Endodermal cell (in vitro differentiated cells): ENCODE measurements at regions not wholly inside any gene's neighbourhood (a gene's known extent, or its start where the extent isn't known, plus 50 kb on each side); places are given as distances from the start of the nearest gene placed in this dataset.

Experiments used
- DNase-seq: peaks from one replicate; pipeline ENCODE4 v3.0.0-alpha.2; 2017
- H3K27ac ChIP-seq: 2 replicates; pipeline ENCODE4 v1.5.1; 2013; ENCODE audit warnings: mild to moderate bottlenecking, low read depth, low read length, moderate library complexity
- H3K27me3 ChIP-seq: 2 replicates; pipeline ENCODE4 v1.6.1; 2013; ENCODE audit warnings: mild to moderate bottlenecking, low read length, moderate library complexity; ENCODE audit not compliant: insufficient read depth, control insufficient read depth, poor library complexity, severe bottlenecking
- H3K36me3 ChIP-seq: 2 replicates; pipeline ENCODE4 v1.7.0; 2013; ENCODE audit warnings: mild to moderate bottlenecking, low read length, moderate library complexity; ENCODE audit not compliant: control insufficient read depth, insufficient read depth
- H3K4me1 ChIP-seq: one replicate; pipeline ENCODE4 v1.7.0; 2013; ENCODE audit warnings: low read length; ENCODE audit not compliant: control insufficient read depth, insufficient read depth
- H3K4me3 ChIP-seq: 2 replicates; pipeline ENCODE4 v1.5.1; 2013; ENCODE audit warnings: mild to moderate bottlenecking, low read length, moderate library complexity
- H3K9ac ChIP-seq: 2 replicates; pipeline ENCODE4 v1.6.1; 2013; ENCODE audit warnings: mild to moderate bottlenecking, low read length, moderate library complexity; ENCODE audit not compliant: poor library complexity, severe bottlenecking; ENCODE audit errors: extremely low read depth
- H3K9me3 ChIP-seq: 2 replicates; pipeline ENCODE4 v1.6.1; 2013; ENCODE audit warnings: mild to moderate bottlenecking, low read length, moderate library complexity; ENCODE audit not compliant: control insufficient read depth
- H3K27ac Mint-ChIP-seq: 2 replicates; pipeline ENCODE4 v1.8.0; 2020; ENCODE audit warnings: mixed read lengths
- H3K27me3 Mint-ChIP-seq: 2 replicates; pipeline ENCODE4 v1.8.0; 2021; ENCODE audit warnings: mild to moderate bottlenecking, mixed read lengths; ENCODE audit not compliant: insufficient read depth
- H3K36me3 Mint-ChIP-seq: 2 replicates; pipeline ENCODE4 v1.8.0; 2020; ENCODE audit warnings: low read depth, mixed read lengths
- H3K4me1 Mint-ChIP-seq: 2 replicates; pipeline ENCODE4 v1.8.0; 2020; ENCODE audit warnings: mixed read lengths
- H3K4me3 Mint-ChIP-seq: 2 replicates; pipeline ENCODE4 v1.8.0; 2020; ENCODE audit warnings: mild to moderate bottlenecking, moderate library complexity, mixed read lengths
- H3K9me3 Mint-ChIP-seq: 2 replicates; pipeline ENCODE4 v1.8.0; 2020; ENCODE audit warnings: mild to moderate bottlenecking, mixed read lengths
- CTCF ChIP-seq: fragments of 200-600 bp; sonication (generic); conservative IDR thresholded peaks from 2 replicates; pipeline ENCODE4 v1.5.0; 2021; ENCODE audit warnings: antibody characterized with exemption, mild to moderate bottlenecking
- WGBS, 2 experiments: methylation state at CpG; one replicate each; pipeline versions ENCODE4 v1.1.5 to v1.1.7; 2013; ENCODE audit warnings: missing lambda C conversion rate in 2 of 2, mixed read lengths in 1 of 2; ENCODE audit not compliant: insufficient coverage in 1 of 2, insufficient read length in 1 of 2; 5-methylcytosine and 5-hydroxymethylcytosine counted together

DNA sequence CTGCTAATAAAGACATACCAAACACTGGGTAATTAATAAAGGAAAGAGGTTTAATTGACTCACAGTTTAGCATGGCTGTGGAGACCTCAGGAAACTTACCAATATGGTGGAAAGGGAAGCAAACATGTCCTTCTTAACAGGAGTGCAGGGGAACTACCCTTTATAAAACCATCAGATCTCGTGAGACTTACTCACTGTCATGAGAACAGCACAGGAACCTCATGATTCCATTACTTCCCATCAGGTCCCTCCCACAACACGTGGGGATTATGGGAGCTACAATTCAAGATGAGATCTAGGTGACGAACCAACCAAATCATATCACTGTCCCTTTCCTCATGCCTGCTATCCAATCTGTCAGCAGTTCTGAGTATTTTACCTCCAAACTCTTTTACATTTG lies 586.7 kb downstream of the TDRD15 start:
- H3K9ac ChIP-seq, result no peak overlapping the region
- Mint-ChIP-seq H3K9me3 (no peaks in the 10 kb centered on the region), H3K36me3 (no peaks in the 10 kb centered on the region), H3K27ac (no peak overlapping the region), H3K4me1 (no peaks in the 10 kb centered on the region), H3K4me3 (no peak overlapping the region), H3K27me3 (no peaks in the 10 kb centered on the region)
- H3K4me1 ChIP-seq, result no peaks in the 10 kb centered on the region
- no peak for DNase-seq
- H3K9me3 ChIP-seq, result no peaks in the 10 kb centered on the region
- no peak overlapping the region for H3K4me3 ChIP-seq
- H3K27me3 ChIP-seq, result no peaks in the 10 kb centered on the region
- no peak overlapping the region for H3K27ac ChIP-seq
- TF ChIP-seq CTCF, result no peak
- H3K36me3 ChIP-seq, result no peaks in the 10 kb centered on the region
- WGBS, 2 experiments, result 78 to 89% methylated on average over 3 of the region's 3 CpGs

DNA sequence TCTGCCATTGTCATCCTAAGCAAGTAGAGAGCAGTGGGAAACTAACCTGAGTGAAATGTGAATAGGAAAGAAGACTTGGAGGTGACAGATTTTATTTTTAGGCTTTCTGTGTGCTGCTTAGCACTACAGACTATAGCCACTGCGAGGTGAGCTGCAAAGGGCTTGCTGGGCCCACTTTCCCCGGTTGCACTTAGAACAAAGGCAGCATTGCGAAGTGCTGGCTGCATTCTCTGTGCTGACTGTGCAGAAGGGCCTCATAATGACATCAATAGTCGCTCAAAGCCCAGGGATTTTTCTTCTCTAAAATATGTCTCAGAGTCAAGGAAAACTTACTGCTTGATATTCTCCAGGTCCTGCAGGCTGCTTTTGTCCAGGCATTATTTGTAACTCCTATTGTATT lies 592.1 kb downstream of the TDRD15 start:
- Histone ChIP-seq H3K9me3 (no peaks in the 10 kb centered on the region), H3K9ac (no peak overlapping the region), H3K36me3 (no peaks in the 10 kb centered on the region), H3K27me3 (no peaks in the 10 kb centered on the region), H3K27ac (no peak overlapping the region), H3K4me1 (no peaks in the 10 kb centered on the region), H3K4me3 (no peak overlapping the region)
- Mint-ChIP-seq H3K27me3 (peaks cover 31% of the 10 kb centered on the region), H3K27ac (no peak overlapping the region), H3K36me3 (no peaks in the 10 kb centered on the region), H3K4me1 (peaks cover 33% of the 10 kb centered on the region), H3K9me3 (no peaks in the 10 kb centered on the region), H3K4me3 (no peak overlapping the region)
- 58 to 83% methylated on average over 4 of the region's 4 CpGs for WGBS, 2 experiments
- peak; percentile 49 for DNase-seq
- TF ChIP-seq CTCF, result no peak

DNA sequence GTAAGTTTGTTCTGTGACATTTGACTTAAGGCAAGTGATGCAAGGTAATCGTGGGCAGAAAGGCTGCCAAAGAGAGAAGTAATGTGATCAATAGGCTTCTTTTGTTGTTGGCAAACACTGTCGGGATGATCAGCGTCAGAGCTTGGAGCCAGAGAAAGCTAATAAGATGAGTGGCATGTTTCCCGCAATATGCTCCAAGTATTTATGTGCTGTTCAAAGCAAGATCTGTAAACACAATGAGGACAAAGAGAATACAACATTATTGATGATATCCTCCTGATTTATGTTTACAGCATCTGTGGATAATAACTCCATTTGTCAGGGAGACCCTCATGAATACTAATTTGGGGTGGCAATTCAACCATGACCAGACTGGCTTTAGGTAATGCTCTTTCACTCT lies 603.3 kb downstream of the TDRD15 start:
- no peaks in the 10 kb centered on the region for H3K4me1 ChIP-seq
- H3K9me3 ChIP-seq, result no peaks in the 10 kb centered on the region
- H3K27ac Mint-ChIP-seq, result no peak overlapping the region
- no peak overlapping the region for H3K27ac ChIP-seq
- H3K27me3 Mint-ChIP-seq, result peaks cover 6% of the 10 kb centered on the region
- peaks cover 3% of the 10 kb centered on the region for H3K4me1 Mint-ChIP-seq
- DNase-seq, result no peak
- TF ChIP-seq CTCF, result no peak
- no peak overlapping the region for H3K9ac ChIP-seq
- no peaks in the 10 kb centered on the region for H3K9me3 Mint-ChIP-seq
- H3K27me3 ChIP-seq, result no peaks in the 10 kb centered on the region
- H3K36me3 ChIP-seq, result no peaks in the 10 kb centered on the region
- H3K36me3 Mint-ChIP-seq, result no peaks in the 10 kb centered on the region
- no peak overlapping the region for H3K4me3 Mint-ChIP-seq
- WGBS, 2 experiments, result 89 to 90% methylated on average over 4 of the region's 4 CpGs
- no peak overlapping the region for H3K4me3 ChIP-seq
